ENCODE measurements at regions not wholly inside any gene's neighbourhood (a gene's known extent, or its start where the extent isn't known, plus 50 kb on each side); places are given as distances from the start of the nearest gene placed in this dataset.

- no peak overlapping the region for H3K23ac ChIP-seq (ENCODE audit: low read depth, low read length)
- intact Hi-C loops (cut with micrococcal nuclease): no loop called here
- no peak for DNase-seq
- H2AK9ac ChIP-seq (replicated peaks; ENCODE audit: low read depth, low read length, poor library complexity): no peak overlapping the region
- no peaks in the 10 kb centered on the region for H3K4me1 ChIP-seq (ENCODE audit: control insufficient read depth, insufficient read depth, low read length)
- no peak overlapping the region for H2BK15ac ChIP-seq (ENCODE audit: low read depth, low read length)
- no peaks in the 10 kb centered on the region for H3K27me3 ChIP-seq (ENCODE audit: control insufficient read depth, insufficient read depth, low read length)
- H3K14ac ChIP-seq (replicated peaks; ENCODE audit: low read depth, low read length): no peak overlapping the region
- H2BK120ac ChIP-seq (ENCODE audit: low read depth, low read length): no peak overlapping the region
- no peak for ATAC-seq (ENCODE audit: low read depth)
- H3K4me3 ChIP-seq (ENCODE audit: insufficient read depth, low read depth, low read length): no peak overlapping the region
- no peak overlapping the region for H3K56ac ChIP-seq (ENCODE audit: extremely low read depth, insufficient read depth, low read length)
- H2AFZ ChIP-seq (replicated peaks; ENCODE audit: low read length, poor library complexity): no peak overlapping the region
- no peak overlapping the region for H4K8ac ChIP-seq (ENCODE audit: low read depth in 2 of 2, low read length in 2 of 2)
- no peaks in the 10 kb centered on the region for H3K36me3 ChIP-seq (ENCODE audit: control insufficient read depth, insufficient read depth, low read length)
- no peak overlapping the region for H4K5ac ChIP-seq (ENCODE audit: low read depth, low read length)
- no peak overlapping the region for H2BK20ac ChIP-seq (ENCODE audit: low read depth, low read length)
- H3K4me2 ChIP-seq (ENCODE audit: low read depth, low read length): no peak overlapping the region
- H3K18ac ChIP-seq (ENCODE audit: low read depth, low read length): no peak overlapping the region
- dilution Hi-C loops (cut with HindIII; ENCODE audit: low sequenced_read_pairs, unreplicated experiment): no loop called here
- WGBS, 2 experiments (ENCODE audit: extremely low coverage in 2 of 2, insufficient read length in 1 of 2): no CpG with 5 or more reads among the region's 5 CpGs
- no TSS peak for BruUV-seq (replicated peaks)
- no peak overlapping the region for H3K4ac ChIP-seq (ENCODE audit: low read depth, low read length)
- no peak overlapping the region for H4K91ac ChIP-seq (ENCODE audit: insufficient read depth, low read depth, low read length)
- H4K20me1 ChIP-seq (ENCODE audit: insufficient read depth, low read length): no peaks in the 10 kb centered on the region
- in situ Hi-C loops (cut with MboI; ENCODE audit: low sequenced_read_pairs): no loop called here
- H3K27ac ChIP-seq (ENCODE audit: insufficient read depth, low read length): no peak overlapping the region
- TF ChIP-seq MAFK (IDR thresholded peaks at IDR 0.05; ENCODE audit: low read depth, low read length) (no peak), FOS (IDR thresholded peaks at IDR 0.05; ENCODE audit: low read depth, low read length) (no peak), ELK1 (IDR thresholded peaks at IDR 0.05; ENCODE audit: borderline replicate concordance, low read depth, low read length) (no peak), CEBPB (IDR thresholded peaks at IDR 0.05; ENCODE audit: low read depth, low read length) (no peak), POLR2A (IDR thresholded peaks at IDR 0.05; ENCODE audit: low read depth, low read length) (no peak), CHD1 (IDR thresholded peaks at IDR 0.05; ENCODE audit: low read depth, low read length) (no peak), RCOR1 (IDR thresholded peaks at IDR 0.05; ENCODE audit: insufficient replicate concordance, low read length) (no peak), SMC3 (IDR thresholded peaks at IDR 0.05; ENCODE audit: low read depth, low read length) (no peak), BHLHE40 (IDR thresholded peaks at IDR 0.05; ENCODE audit: low read depth, low read length) (no peak), MXI1 (IDR thresholded peaks at IDR 0.05; ENCODE audit: borderline replicate concordance, low read depth, low read length) (no peak), NFE2L2 (IDR thresholded peaks at IDR 0.05; ENCODE audit: low read depth, low read length) (no peak), RAD21 (IDR thresholded peaks at IDR 0.05; ENCODE audit: low read length) (no peak), RFX5 (IDR thresholded peaks at IDR 0.05; ENCODE audit: low read depth, low read length) (no peak)
- no peak overlapping the region for H2AK5ac ChIP-seq (ENCODE audit: low read depth, low read length)
- H2BK5ac ChIP-seq (ENCODE audit: low read depth, low read length, poor library complexity, severe bottlenecking): no peak overlapping the region
- CTCF ChIA-PET: no interaction called here
- POLR2A ChIA-PET (ENCODE audit: unreplicated experiment): no interaction called here
- no peaks in the 10 kb centered on the region for H3K9me1 ChIP-seq (ENCODE audit: insufficient read depth, low read length)
- no peaks in the 10 kb centered on the region for H3K79me1 ChIP-seq (ENCODE audit: low read depth in 1 of 2, low read length in 2 of 2)
- no peak overlapping the region for H3K9ac ChIP-seq (ENCODE audit: low read depth, low read length)
- no peaks in the 10 kb centered on the region; the same call in none of the 2 replicates for H3K9me3 ChIP-seq (ENCODE audit: control insufficient read depth, insufficient read depth, low read length)
Measured at GRCh38 chr1:213921712-213922111, 66.1 kb upstream of the PROX1 start.

Measured in IMR-90 (cell line).